A549 (cell line): ENCODE measurements at regions not wholly inside any gene's neighbourhood (a gene's known extent, or its start where the extent isn't known, plus 50 kb on each side); places are given as distances from the start of the nearest gene placed in this dataset.
A peak's percentile ranks its signal among the peaks of the same experiment; 100 is the strongest.

Source experiments
- ATAC-seq, 2 experiments: fragments of 200-7000 bp in 1 of 2; fragments of >200 bp in 1 of 2; cut with Nextera tagmentation in 1 of 2; cut with Tn5 transposase in 1 of 2; 3 replicates each; pipeline versions ENCODE4 v1.8.0 to v1.9.1; 2018 to 2020; ENCODE audit warnings: mild to moderate bottlenecking in 1 of 2, moderate library complexity in 1 of 2
- CTCF ChIA-PET: fragments of 300-600 bp; sonication (Branson Sonifier 250); formaldehyde crosslinking; extraction: SDS; loops from one replicate; lab custom pipeline; 2021; ENCODE audit warnings: antibody characterized with exemption, inconsistent platforms; lab: Yijun Ruan, JAX
- POLR2A ChIA-PET: fragments of 350-600 bp; formaldehyde crosslinking; extraction: SDS; loops from one replicate; lab custom pipeline; 2021; ENCODE audit warnings: antibody characterized with exemption, inconsistent platforms; lab: Yijun Ruan, JAX
- DNase-seq, 2 experiments: peaks; one replicate each; pipeline versions ENCODE4 v3.0.0 to v3.0.0-alpha.2; 2011 to 2016; ENCODE audit warnings: low read depth in 1 of 2, low spot score in 1 of 2
- FAIRE-seq: peaks from 2 replicates; lab custom pipeline; 2011; peaks lifted over from hg19 to GRCh38; lab: Jason Lieb, UNC
- H3K27ac ChIP-seq, 2 experiments: fragments of >200 bp; sonication (Bioruptor Twin); formaldehyde crosslinking; 3 replicates each; pipeline ENCODE4 v1.5.1; 2016 to 2017
- H3K4me1 ChIP-seq: fragments of >200 bp; sonication (Bioruptor Twin); formaldehyde crosslinking; 3 replicates; pipeline ENCODE4 v1.6.1; 2016
- H3K4me2 ChIP-seq: fragments of >200 bp; sonication (Bioruptor Twin); formaldehyde crosslinking; 3 replicates; pipeline ENCODE4 v1.6.1; 2016
- H3K4me3 ChIP-seq: fragments of >200 bp; sonication (Bioruptor Twin); formaldehyde crosslinking; 3 replicates; pipeline ENCODE4 v1.5.1; 2016
- H3K9me3 ChIP-seq: fragments of >200 bp; sonication (Bioruptor Twin); formaldehyde crosslinking; 3 replicates; pipeline ENCODE4 v1.6.1; 2016
- BHLHE40 ChIP-seq: IDR thresholded peaks from 2 replicates; pipeline ENCODE4 v1.6.1; 2012; ENCODE audit warnings: low read depth, low read length, inconsistent platforms
- CBX2 ChIP-seq: fragments of 200-600 bp; sonication (generic); IDR thresholded peaks from 2 replicates; pipeline ENCODE4 v1.6.1; 2016; ENCODE audit warnings: low read depth, mild to moderate bottlenecking, borderline replicate concordance
- CEBPB ChIP-seq, 2 experiments: fragments of >200 bp in 1 of 2; sonication (Bioruptor Twin) in 1 of 2; formaldehyde crosslinking in 1 of 2; IDR thresholded peaks; 2 replicates each; pipeline ENCODE4 v1.6.1; 2012 to 2016
- CHD2 ChIP-seq: fragments of 150-350 bp; IDR thresholded peaks from 2 replicates; pipeline ENCODE4 v1.6.1; 2014; ENCODE audit warnings: low read length; ENCODE audit not compliant: partially characterized antibody
- CHD4 ChIP-seq: fragments of 200-600 bp; sonication (generic); IDR thresholded peaks from 2 replicates; pipeline ENCODE4 v1.6.1; 2016; ENCODE audit warnings: antibody characterized with exemption, mild to moderate bottlenecking, borderline replicate concordance
- EHMT2 ChIP-seq: fragments of 200-600 bp; sonication (generic); IDR thresholded peaks from 2 replicates; pipeline ENCODE4 v1.6.1; 2016; ENCODE audit warnings: antibody characterized with exemption, low read depth, mild to moderate bottlenecking, moderate library complexity
- ESRRA ChIP-seq: fragments of 150-350 bp; IDR thresholded peaks from 2 replicates; pipeline ENCODE4 v1.6.1; 2014; ENCODE audit warnings: mild to moderate bottlenecking, low read length, borderline replicate concordance
- HDAC2 ChIP-seq: fragments of 200-600 bp; sonication (generic); IDR thresholded peaks from 2 replicates; pipeline ENCODE4 v1.6.1; 2016
- HEYL ChIP-seq: fragments of 250-450 bp; sonication (Bioruptor Pico); IDR thresholded peaks from 2 replicates; pipeline ENCODE4 v1.8.0; 2021; ENCODE audit warnings: mild to moderate bottlenecking, moderate library complexity
- HOXB13 ChIP-seq: fragments of 250-450 bp; sonication (Bioruptor Pico); IDR thresholded peaks from 2 replicates; pipeline ENCODE4 v1.5.0; 2020; ENCODE audit warnings: low read depth, mild to moderate bottlenecking, moderate library complexity
- JUN ChIP-seq, 2 experiments: fragments of >200 bp; sonication (Bioruptor Twin); formaldehyde crosslinking; IDR thresholded peaks; 2 replicates in 1 of 2; 3 replicates in 1 of 2; pipeline ENCODE4 v1.6.1; 2016 to 2017
- JUNB ChIP-seq: fragments of >200 bp; sonication (Bioruptor Twin); formaldehyde crosslinking; IDR thresholded peaks from 2 replicates; pipeline ENCODE4 v1.6.1; 2016
- KDM5A ChIP-seq: fragments of 200-600 bp; sonication (generic); IDR thresholded peaks from 2 replicates; pipeline ENCODE4 v1.6.1; 2016; ENCODE audit warnings: antibody characterized with exemption, mild to moderate bottlenecking
- MAFK ChIP-seq: fragments of 450-650 bp; IDR thresholded peaks from 2 replicates; pipeline ENCODE4 v1.6.1; 2014; ENCODE audit not compliant: partially characterized antibody
- NR3C1 ChIP-seq: fragments of >200 bp; sonication (Bioruptor Twin); formaldehyde crosslinking; IDR thresholded peaks from 3 replicates; pipeline ENCODE4 v1.6.1; 2017
- POLR2A ChIP-seq: IDR thresholded peaks from 2 replicates; pipeline ENCODE4 v1.6.1; 2012; ENCODE audit warnings: mild to moderate bottlenecking, low read length
- RAD21 ChIP-seq, 2 experiments: fragments of >200 bp in 1 of 2; sonication (Bioruptor Twin) in 1 of 2; formaldehyde crosslinking in 1 of 2; IDR thresholded peaks in 1 of 2; conservative IDR thresholded peaks in 1 of 2; 2 replicates in 1 of 2; 3 replicates in 1 of 2; pipeline ENCODE4 v1.6.1; 2012 to 2018; ENCODE audit warnings: inconsistent platforms in 1 of 2
- SMC3 ChIP-seq: fragments of >200 bp; sonication (Bioruptor Twin); formaldehyde crosslinking; IDR thresholded peaks from 3 replicates; pipeline ENCODE4 v1.6.1; 2018; ENCODE audit warnings: inconsistent platforms
- SREBF2 ChIP-seq: fragments of 450-650 bp; IDR thresholded peaks from 2 replicates; pipeline ENCODE4 v1.6.1; 2014; ENCODE audit warnings: mild to moderate bottlenecking, moderate library complexity
- TP53 ChIP-seq: fragments of 250-450 bp; sonication (Bioruptor Pico); IDR thresholded peaks from 2 replicates; pipeline ENCODE4 v1.5.0; 2021; ENCODE audit warnings: mild to moderate bottlenecking, moderate library complexity
- ZNF302 ChIP-seq: fragments of 250-450 bp; sonication (Bioruptor Pico); IDR thresholded peaks from 2 replicates; pipeline ENCODE4 v1.9.0; 2021; ENCODE audit warnings: inconsistent platforms, mild to moderate bottlenecking, moderate library complexity
- ZSCAN20 ChIP-seq: fragments of 250-450 bp; sonication (Bioruptor Pico); IDR thresholded peaks from 2 replicates; pipeline ENCODE4 v1.8.0; 2022; ENCODE audit warnings: mild to moderate bottlenecking, moderate library complexity
- WGBS: methylation state at CpG from one replicate; pipeline ENCODE4 v1.1.6; 2017; ENCODE audit errors: missing lambda C conversion rate; 5-methylcytosine and 5-hydroxymethylcytosine counted together
- TF ChIP-seq, protein P1 (sequence below): fragments of 150-350 bp; IDR thresholded peaks from 2 replicates; pipeline ENCODE4 v1.6.1; 2014; ENCODE audit warnings: low read depth, mild to moderate bottlenecking, low read length
- TF ChIP-seq, protein P2 (sequence below): fragments of 250-450 bp; sonication (Bioruptor Pico); IDR thresholded peaks from 2 replicates; pipeline ENCODE4 v1.5.0; 2021; ENCODE audit warnings: mild to moderate bottlenecking, moderate library complexity, borderline replicate concordance
- TF ChIP-seq, protein P3 (sequence below): fragments of 450-650 bp; IDR thresholded peaks from 2 replicates; pipeline ENCODE4 v1.6.1; 2014; ENCODE audit warnings: antibody characterized with exemption

- ChIA-PET CTCF (no interaction called here), POLR2A (no interaction called here)
- H3K4me3 ChIP-seq, result no peak overlapping the region
- no peaks in the 10 kb centered on the region for H3K4me1 ChIP-seq
- no peak overlapping the region for H3K27ac ChIP-seq
- ATAC-seq, result no peak
- DNase-seq, result peak in 1 of 2 experiments; percentile 6
- H3K9me3 ChIP-seq, result peaks cover 4% of the 10 kb centered on the region; the same call in 1 of the 3 replicates
- no peak overlapping the region for H3K4me2 ChIP-seq
- no peak for FAIRE-seq
- no peak for TF ChIP-seq ZSCAN20 (CRISPR knock-in tag)
- TF ChIP-seq SMC3, result no peak
- no peak for TF ChIP-seq EHMT2
- TF ChIP-seq BHLHE40, result no peak
- no peak for TF ChIP-seq ESRRA
- TF ChIP-seq HOXB13, result no peak
- TF ChIP-seq, protein P1, sequence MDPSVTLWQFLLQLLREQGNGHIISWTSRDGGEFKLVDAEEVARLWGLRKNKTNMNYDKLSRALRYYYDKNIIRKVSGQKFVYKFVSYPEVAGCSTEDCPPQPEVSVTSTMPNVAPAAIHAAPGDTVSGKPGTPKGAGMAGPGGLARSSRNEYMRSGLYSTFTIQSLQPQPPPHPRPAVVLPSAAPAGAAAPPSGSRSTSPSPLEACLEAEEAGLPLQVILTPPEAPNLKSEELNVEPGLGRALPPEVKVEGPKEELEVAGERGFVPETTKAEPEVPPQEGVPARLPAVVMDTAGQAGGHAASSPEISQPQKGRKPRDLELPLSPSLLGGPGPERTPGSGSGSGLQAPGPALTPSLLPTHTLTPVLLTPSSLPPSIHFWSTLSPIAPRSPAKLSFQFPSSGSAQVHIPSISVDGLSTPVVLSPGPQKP, result no peak
- no peak for TF ChIP-seq JUN (IDR thresholded peaks at IDR 0.05)
- no peak for TF ChIP-seq NR3C1
- TF ChIP-seq TP53 (CRISPR knock-in tag), result no peak
- TF ChIP-seq MAFK, result no peak
- TF ChIP-seq KDM5A, result no peak
- TF ChIP-seq CHD4, result no peak
- TF ChIP-seq SREBF2, result no peak
- TF ChIP-seq HDAC2, result no peak
- no peak for TF ChIP-seq CHD2
- no peak for TF ChIP-seq CEBPB (IDR thresholded peaks at IDR 0.05)
- TF ChIP-seq, protein P2, sequence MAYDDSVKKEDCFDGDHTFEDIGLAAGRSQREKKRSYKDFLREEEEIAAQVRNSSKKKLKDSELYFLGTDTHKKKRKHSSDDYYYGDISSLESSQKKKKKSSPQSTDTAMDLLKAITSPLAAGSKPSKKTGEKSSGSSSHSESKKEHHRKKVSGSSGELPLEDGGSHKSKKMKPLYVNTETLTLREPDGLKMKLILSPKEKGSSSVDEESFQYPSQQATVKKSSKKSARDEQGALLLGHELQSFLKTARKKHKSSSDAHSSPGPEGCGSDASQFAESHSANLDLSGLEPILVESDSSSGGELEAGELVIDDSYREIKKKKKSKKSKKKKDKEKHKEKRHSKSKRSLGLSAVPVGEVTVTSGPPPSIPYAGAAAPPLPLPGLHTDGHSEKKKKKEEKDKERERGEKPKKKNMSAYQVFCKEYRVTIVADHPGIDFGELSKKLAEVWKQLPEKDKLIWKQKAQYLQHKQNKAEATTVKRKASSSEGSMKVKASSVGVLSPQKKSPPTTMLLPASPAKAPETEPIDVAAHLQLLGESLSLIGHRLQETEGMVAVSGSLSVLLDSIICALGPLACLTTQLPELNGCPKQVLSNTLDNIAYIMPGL (CRISPR knock-in tag), result no peak
- TF ChIP-seq RAD21 (conservative IDR thresholded peaks at IDR 0.05 in 1 of 2, IDR thresholded peaks at IDR 0.05 in 1 of 2), result no peak
- no peak for TF ChIP-seq ZNF302 (CRISPR knock-in tag)
Observed at GRCh38 chr2:48006094-48006493, 99.8 kb upstream of the FBXO11 start.

DNA sequence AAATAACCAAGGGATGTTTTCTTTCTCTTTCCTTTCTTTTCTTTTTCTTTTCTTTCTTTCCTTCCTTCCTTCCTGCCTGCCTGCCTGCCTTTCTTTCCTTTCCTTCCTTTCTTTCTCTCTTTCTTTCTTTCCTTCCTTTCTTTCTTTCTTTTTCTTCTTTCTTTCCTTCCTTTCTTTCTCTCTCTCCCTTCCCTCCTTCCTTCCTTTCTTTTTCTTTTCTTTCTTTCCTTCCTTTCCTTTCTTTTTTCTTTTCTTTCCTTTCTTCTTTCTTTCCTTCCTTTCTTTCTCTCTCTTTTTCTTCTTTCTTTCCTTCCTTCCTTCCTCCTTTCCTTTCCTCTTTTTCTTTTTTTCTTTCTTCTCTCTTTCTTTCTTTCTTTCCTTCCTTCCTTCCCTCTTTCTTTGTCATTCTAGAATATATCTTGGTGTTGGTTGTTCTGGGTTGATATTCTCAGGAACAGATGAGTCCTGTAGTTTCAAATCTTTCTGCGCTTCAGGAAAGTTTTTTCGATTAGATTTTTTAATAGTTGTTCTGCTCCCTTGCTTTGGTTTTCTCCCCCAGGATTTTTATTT, 101.5 kb upstream of the FBXO11 start:
- no peak for FAIRE-seq
- no peak overlapping the region for H3K27ac ChIP-seq
- no peak for TF ChIP-seq HOXB13
- no peak for TF ChIP-seq JUNB
- no peak for TF ChIP-seq POLR2A
- TF ChIP-seq CHD2, result no peak
- TF ChIP-seq SREBF2, result no peak
- no peak for TF ChIP-seq CBX2
- TF ChIP-seq HEYL (CRISPR knock-in tag), result no peak
- TF ChIP-seq, protein P3, sequence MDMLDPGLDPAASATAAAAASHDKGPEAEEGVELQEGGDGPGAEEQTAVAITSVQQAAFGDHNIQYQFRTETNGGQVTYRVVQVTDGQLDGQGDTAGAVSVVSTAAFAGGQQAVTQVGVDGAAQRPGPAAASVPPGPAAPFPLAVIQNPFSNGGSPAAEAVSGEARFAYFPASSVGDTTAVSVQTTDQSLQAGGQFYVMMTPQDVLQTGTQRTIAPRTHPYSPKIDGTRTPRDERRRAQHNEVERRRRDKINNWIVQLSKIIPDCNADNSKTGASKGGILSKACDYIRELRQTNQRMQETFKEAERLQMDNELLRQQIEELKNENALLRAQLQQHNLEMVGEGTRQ, result no peak
- TF ChIP-seq, all 56 proteins: peak for 0
- no peak overlapping the region for H3K4me3 ChIP-seq
- DNase-seq (no peak), ATAC-seq (no peak)
- H3K9me3 ChIP-seq, result peaks cover 4% of the 10 kb centered on the region; the same call in 1 of the 3 replicates
- ChIA-PET CTCF (no interaction called here), POLR2A (no interaction called here)
- no peak overlapping the region for H3K4me2 ChIP-seq
- 84% methylated on average over 2 of the region's 2 CpGs for WGBS
- H3K4me1 ChIP-seq, result no peaks in the 10 kb centered on the region
